SJSA1 (cell line): ENCODE measurements at regions not wholly inside any gene's neighbourhood (a gene's known extent, or its start where the extent isn't known, plus 50 kb on each side); places are given as distances from the start of the nearest gene placed in this dataset.

Experiments
- DNase-seq, 2 experiments: peaks; one replicate each; pipeline ENCODE4 v3.0.0-alpha.2; 2015 to 2020; ENCODE audit warnings: low spot score in 2 of 2, low read depth in 1 of 2
- H3K27ac ChIP-seq: fragments of 250-450 bp; sonication (Bioruptor Pico); 2 replicates; pipeline ENCODE4 v1.5.1; 2020; ENCODE audit warnings: mild to moderate bottlenecking, moderate library complexity
- H3K27me3 ChIP-seq: fragments of 250-450 bp; sonication (Bioruptor Pico); replicated peaks from 2 replicates; pipeline ENCODE4 v1.5.1; 2020; ENCODE audit warnings: mild to moderate bottlenecking, moderate library complexity
- H3K36me3 ChIP-seq: fragments of 250-450 bp; sonication (Bioruptor Pico); 2 replicates; pipeline ENCODE4 v1.5.1; 2020; ENCODE audit warnings: mild to moderate bottlenecking
- H3K4me1 ChIP-seq: fragments of 250-450 bp; sonication (Bioruptor Pico); replicated peaks from 2 replicates; pipeline ENCODE4 v1.6.1; 2021; ENCODE audit warnings: mild to moderate bottlenecking
- H3K4me3 ChIP-seq: fragments of 250-450 bp; sonication (Bioruptor Pico); 2 replicates; pipeline ENCODE4 v1.5.1; 2020; ENCODE audit warnings: mild to moderate bottlenecking
- H3K9me3 ChIP-seq: fragments of 250-450 bp; sonication (Bioruptor Pico); replicated peaks from 2 replicates; pipeline ENCODE4 v1.5.1; 2020; ENCODE audit warnings: mild to moderate bottlenecking

DNA sequence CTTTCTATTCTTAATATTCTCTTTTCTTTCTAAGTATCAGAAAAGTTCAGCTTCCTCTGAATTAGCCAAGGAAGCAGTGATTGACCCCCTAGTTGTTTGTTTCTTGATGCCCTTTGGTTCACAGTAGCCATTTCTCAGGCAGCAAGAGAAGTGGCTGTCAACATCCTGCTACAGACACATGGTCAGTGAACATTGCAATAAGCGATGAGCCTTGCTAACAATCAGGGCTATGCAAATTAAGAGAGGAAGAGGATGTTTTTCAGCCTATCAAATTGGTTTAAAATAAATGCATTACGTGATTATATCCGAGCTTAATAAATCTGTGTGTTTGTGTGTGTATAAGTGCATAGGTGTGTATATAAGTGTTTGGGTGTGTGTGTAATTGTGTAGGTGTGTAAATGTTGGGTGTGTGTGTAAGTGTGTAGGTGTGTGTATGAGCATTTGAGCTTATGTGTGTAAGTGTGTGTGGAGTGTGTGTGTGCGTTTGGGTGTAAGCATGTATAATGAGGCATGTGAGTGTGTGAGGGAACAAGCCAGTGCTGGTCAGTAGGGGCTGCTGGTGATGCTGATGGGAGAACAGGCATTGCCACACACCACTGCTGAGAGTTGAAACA, 78.1 kb upstream of the XCR1 start:
- H3K4me1 ChIP-seq = peaks cover 30% of the 10 kb centered on the region
- DNase-seq = no peak
- H3K27ac ChIP-seq = no peak overlapping the region
- H3K9me3 ChIP-seq = no peaks in the 10 kb centered on the region
- no peaks in the 10 kb centered on the region for H3K36me3 ChIP-seq
- no peak overlapping the region for H3K4me3 ChIP-seq
- H3K27me3 ChIP-seq = no peaks in the 10 kb centered on the region

DNA sequence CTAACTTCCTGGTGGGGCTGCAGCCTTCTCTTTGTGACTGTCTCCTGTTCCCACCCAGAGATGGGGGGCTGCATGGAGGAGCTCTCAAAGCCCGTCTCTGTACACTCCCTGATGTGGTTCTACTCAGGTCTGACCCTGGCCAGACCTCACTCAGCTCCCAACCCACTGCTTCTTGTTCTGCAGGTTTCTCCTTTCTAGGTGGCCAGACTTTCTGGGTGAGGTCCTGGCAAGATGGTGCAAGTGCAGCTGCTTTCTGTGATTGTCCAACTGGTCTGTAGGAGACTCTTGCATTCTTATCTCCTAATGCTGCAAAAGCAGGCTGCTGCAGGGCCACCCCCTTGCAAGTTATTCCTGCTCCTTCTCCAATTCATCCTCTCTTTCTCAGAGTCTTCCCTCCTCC, 77.4 kb upstream of the XCR1 start:
- DNase-seq = no peak
- Histone ChIP-seq H3K36me3 (no peaks in the 10 kb centered on the region), H3K27me3 (no peaks in the 10 kb centered on the region), H3K4me1 (peaks cover 23% of the 10 kb centered on the region), H3K27ac (no peak overlapping the region), H3K9me3 (no peaks in the 10 kb centered on the region), H3K4me3 (no peak overlapping the region)

DNA sequence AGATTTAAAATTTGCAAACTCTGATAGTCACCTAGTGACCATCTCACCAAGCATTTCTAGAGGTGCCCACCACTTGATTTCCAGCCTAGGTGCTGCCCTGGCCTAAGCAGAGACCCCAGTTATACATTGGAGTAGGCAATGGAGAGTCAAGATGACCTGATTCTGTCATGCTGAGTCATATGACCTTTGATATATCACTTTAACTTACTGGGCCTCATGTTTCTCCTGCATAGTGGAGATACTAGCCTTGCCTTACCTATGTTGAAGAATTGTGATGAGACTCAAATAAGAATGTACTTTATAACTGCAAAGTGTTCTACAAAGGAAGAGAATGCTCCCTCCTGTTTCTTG, 75.5 kb upstream of the XCR1 start:
- no peak for DNase-seq
- Histone ChIP-seq H3K9me3 (no peaks in the 10 kb centered on the region), H3K27me3 (no peaks in the 10 kb centered on the region), H3K36me3 (no peaks in the 10 kb centered on the region), H3K4me3 (no peak overlapping the region), H3K27ac (no peak overlapping the region), H3K4me1 (peaks cover 3% of the 10 kb centered on the region)

DNA sequence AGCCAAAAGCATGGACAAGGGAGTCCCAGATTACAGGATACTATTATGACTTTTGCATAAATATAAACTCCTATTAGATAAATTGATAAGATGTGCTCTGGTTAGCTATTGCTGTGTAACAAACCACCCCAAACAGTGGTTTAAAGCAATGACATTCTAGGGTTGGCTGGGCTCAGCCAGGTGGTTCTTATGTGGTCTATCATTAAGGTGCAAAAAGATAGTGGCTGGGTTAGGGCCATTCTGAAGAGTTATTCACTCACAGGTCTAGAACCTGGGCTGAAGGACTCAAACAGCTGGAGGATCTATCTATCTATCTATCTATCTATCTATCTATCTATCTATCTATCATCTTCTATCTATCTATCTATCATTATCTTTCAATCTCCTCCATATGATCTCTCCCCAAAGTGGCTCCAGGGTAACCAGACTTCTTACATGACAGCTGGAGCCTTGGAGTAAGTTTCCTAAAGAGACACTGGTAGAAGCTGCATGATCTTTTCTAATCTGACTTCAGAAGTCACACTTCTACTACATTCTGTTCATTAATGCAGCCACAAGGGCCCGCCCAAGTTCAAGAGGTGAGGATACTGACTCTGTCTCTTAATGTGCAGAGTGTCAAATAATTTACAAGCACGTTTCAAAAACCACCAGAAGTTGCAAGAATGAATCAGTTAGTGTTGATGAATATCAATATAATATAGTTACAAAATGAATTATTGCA, 74.9 kb upstream of the XCR1 start:
- no peak for DNase-seq
- H3K9me3 ChIP-seq = no peaks in the 10 kb centered on the region
- H3K4me3 ChIP-seq = no peak overlapping the region
- H3K27me3 ChIP-seq = no peaks in the 10 kb centered on the region
- H3K36me3 ChIP-seq = no peaks in the 10 kb centered on the region
- H3K27ac ChIP-seq = no peak overlapping the region
- H3K4me1 ChIP-seq = no peaks in the 10 kb centered on the region

DNA sequence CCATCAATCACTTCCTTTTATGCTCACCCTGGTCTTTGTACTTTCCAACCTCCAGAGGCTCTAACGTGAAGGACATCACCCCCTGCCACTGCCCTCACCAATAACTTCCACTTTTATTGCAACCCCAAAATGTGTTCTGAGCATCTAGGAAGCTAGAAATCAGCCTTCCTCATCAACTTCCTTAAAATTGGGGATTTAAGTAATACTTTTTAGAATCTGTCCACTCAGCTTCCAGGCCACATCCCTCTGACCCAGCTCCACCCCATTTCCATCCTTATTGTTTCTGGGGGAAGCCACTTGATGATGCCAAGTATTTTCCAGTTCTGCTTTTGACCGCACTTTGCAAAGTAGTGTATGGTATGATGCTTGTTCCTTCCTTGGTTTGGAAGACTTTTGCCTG, 73.5 kb upstream of the XCR1 start:
- H3K27me3 ChIP-seq = no peaks in the 10 kb centered on the region
- H3K27ac ChIP-seq = no peak overlapping the region
- no peaks in the 10 kb centered on the region for H3K4me1 ChIP-seq
- no peak for DNase-seq
- H3K9me3 ChIP-seq = no peaks in the 10 kb centered on the region
- H3K36me3 ChIP-seq = no peaks in the 10 kb centered on the region
- H3K4me3 ChIP-seq = no peak overlapping the region

DNA sequence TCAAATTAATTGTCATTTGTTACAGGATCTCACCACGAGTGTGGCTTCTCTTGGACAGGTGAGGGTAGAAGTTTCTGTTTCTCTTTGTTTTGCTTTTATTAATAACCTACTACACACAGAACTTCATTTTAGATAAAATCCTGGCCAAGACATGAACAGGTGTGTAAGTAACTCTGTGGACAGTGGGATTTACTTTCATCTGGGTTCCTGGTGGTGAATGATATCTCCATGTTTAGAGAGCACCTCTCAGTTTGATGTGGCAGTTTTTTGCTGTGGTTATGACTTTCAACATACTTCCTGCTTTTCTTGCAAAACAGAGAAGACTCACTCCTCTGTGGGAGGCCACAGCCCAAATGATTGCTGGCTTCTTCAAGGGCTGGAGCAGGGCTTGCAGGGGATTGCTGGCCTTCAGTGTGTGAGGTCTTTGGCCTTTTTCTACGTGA, 71.1 kb upstream of the XCR1 start:
- Histone ChIP-seq H3K9me3 (no peaks in the 10 kb centered on the region), H3K27ac (no peak overlapping the region), H3K4me1 (no peaks in the 10 kb centered on the region), H3K36me3 (no peaks in the 10 kb centered on the region), H3K27me3 (no peaks in the 10 kb centered on the region), H3K4me3 (no peak overlapping the region)
- no peak for DNase-seq

DNA sequence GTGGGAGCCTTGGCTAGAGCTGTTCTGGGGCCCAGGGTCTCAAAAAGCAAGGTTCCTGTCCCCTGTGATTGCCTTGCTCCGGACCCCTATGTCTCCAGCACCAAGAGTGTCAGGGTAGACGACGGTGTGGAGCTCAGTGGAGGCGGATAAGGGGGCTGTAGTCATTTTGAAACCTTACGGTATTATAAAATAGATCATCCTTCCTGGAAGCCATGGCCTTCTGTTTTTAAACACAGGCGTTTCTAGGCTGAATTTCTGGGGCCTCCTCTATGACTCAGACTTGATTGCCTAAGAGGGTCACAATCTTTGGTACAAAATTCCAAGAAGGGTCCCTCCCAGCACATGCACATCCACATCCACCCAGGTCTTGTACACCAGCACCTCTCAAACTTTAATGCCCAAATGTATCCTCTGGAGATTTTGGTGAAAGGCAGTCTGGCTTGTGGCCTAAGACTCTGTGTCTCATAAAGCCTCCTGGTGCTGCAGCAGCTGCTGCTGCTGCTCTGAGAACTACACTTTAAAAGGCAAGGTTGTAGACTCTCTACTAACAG, 70.5 kb upstream of the XCR1 start:
- DNase-seq = no peak
- Histone ChIP-seq H3K27ac (no peak overlapping the region), H3K36me3 (no peaks in the 10 kb centered on the region), H3K9me3 (no peaks in the 10 kb centered on the region), H3K4me3 (no peak overlapping the region), H3K27me3 (no peaks in the 10 kb centered on the region), H3K4me1 (no peaks in the 10 kb centered on the region)

DNA sequence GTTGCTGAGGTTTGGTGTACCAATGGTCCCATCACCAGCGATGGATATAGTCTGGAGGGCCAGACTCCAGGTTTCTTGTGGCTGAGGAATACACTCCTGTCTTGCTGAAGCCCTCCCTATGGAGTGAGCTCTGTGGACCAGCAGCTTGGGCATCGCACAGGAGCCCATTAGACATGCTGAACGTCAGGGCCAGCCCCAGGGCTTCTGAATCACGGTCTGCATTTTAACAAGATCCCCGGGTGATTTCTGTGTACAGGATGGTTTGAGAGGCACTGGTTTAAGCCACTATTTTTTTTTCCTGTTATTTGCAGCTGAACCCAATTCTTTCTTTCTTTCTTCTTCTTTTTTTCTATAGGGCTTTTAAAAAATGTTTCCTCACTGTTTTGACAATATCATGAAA, 69.5 kb upstream of the XCR1 start:
- no peaks in the 10 kb centered on the region for H3K9me3 ChIP-seq
- H3K4me1 ChIP-seq = no peaks in the 10 kb centered on the region
- no peak for DNase-seq
- H3K27ac ChIP-seq = no peak overlapping the region
- no peaks in the 10 kb centered on the region for H3K36me3 ChIP-seq
- H3K27me3 ChIP-seq = no peaks in the 10 kb centered on the region
- no peak overlapping the region for H3K4me3 ChIP-seq

DNA sequence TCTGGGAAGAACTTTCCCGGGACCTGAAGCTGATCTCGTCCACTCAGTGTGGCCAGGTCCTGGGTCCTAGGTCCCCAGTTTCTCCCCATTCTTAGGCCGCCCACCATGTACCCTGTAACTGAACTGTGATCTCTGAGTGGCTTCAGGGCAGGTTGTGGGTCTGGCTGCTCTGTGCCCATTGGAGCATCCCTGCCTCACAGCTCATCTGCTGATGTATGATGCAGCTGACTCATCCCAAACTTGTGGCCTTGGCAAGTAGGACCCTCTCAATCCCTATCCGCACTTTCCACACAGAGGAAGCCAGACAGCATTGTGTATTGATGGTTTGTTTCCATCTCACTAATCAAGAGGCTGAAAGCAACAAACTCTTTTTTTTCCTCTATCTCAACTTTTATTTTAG, 69.1 kb upstream of the XCR1 start:
- no peak for DNase-seq
- Histone ChIP-seq H3K27ac (no peak overlapping the region), H3K27me3 (no peaks in the 10 kb centered on the region), H3K36me3 (no peaks in the 10 kb centered on the region), H3K4me1 (no peaks in the 10 kb centered on the region), H3K4me3 (no peak overlapping the region), H3K9me3 (no peaks in the 10 kb centered on the region)

DNA sequence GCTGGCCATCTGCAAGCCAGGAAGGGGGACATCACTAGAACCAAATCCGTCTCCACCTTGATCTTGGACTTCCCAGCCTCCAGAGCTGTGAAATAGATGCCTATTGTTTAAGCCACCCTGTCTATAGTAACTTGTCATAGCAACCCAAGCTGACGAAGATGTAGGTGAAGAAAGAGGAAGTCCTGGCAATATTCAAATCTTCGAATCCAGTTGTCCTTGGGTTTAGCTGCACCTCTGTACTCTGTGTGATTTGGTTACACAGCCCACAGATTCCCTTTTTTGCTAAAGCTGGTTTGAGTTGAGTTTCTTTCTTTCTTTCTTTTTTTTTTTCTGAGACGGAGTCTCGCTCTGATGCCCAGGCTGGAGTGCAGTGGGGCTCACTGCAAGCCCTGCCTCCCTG, 68.0 kb upstream of the XCR1 start:
- H3K4me3 ChIP-seq = no peak overlapping the region
- no peaks in the 10 kb centered on the region for H3K27me3 ChIP-seq
- no peak overlapping the region for H3K27ac ChIP-seq
- H3K4me1 ChIP-seq = no peaks in the 10 kb centered on the region
- H3K9me3 ChIP-seq = no peaks in the 10 kb centered on the region
- no peaks in the 10 kb centered on the region for H3K36me3 ChIP-seq
- no peak for DNase-seq

DNA sequence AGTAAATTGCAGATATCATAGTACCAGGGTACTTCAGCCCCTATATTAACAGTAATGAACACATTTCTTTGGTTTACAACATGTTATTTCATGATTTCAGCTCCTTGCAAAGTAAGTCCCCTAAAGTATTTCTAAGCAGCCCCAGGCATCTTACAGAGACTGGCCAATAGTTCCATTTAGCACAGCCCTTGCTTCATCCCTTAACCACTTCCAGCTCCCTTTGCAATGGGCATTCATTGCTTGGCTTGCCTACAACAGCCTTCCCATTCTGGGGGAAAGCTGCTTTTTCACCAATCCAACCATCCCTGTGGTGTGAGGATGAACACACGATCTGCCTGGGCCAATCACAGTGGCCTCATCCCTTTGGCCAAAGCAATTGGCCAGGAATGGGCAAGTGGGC, 67.2 kb upstream of the XCR1 start:
- no peaks in the 10 kb centered on the region for H3K27me3 ChIP-seq
- no peak overlapping the region for H3K27ac ChIP-seq
- H3K36me3 ChIP-seq = no peaks in the 10 kb centered on the region
- H3K4me1 ChIP-seq = peaks cover 3% of the 10 kb centered on the region
- H3K4me3 ChIP-seq = no peak overlapping the region
- H3K9me3 ChIP-seq = no peaks in the 10 kb centered on the region
- DNase-seq = no peak

DNA sequence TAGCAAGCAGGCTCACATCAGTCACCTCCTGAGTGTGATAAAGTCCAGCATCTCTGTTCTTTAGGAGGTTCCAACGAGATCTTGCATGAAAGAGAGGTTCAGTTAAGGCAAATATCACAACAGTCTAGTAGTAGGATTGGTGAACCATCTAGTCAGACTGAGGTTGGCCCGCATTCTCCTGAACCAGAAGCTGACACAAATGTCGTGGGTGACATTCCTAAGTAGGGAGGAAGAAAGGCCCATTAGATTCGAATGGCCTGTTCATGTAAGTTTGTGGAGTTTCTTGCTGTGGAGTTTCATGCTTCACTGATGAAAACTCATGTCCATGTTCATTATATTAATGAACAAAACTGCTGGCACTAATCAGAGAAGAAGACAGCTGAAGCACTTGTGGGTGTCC, 66.7 kb upstream of the XCR1 start:
- no peaks in the 10 kb centered on the region for H3K27me3 ChIP-seq
- H3K36me3 ChIP-seq = no peaks in the 10 kb centered on the region

DNA sequence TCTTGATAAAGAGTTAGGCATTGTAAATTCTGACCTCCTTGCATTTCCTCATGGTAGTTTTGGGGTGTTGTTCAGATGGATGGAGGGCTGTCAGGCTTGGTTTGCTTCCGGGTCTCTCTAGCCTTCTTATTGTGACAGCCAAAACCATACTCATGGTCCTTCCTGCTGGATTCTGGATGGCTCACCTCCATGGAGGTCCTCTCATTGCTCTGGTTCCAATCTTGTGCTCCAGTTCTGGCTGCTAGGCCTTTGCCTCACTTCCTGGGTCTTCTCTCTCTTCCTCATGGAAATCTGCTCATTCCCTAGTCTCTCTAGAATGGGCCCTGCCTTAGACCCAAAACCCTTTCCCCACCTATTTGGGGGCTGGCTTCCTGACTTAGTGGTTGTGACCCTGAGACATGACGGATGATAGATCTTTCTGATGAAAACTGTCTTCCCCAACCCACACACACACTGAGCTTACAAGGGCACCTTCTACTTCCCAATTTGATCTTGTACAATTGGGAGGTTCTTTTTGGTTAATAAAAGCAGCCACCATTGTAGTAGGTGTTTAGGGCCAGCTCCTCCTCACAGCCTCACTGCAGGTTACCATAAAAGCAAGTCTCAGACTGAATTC, 66.2 kb upstream of the XCR1 start:
- Histone ChIP-seq H3K27me3 (no peaks in the 10 kb centered on the region), H3K36me3 (no peaks in the 10 kb centered on the region), H3K4me3 (no peak overlapping the region), H3K4me1 (peaks cover 9% of the 10 kb centered on the region), H3K9me3 (no peaks in the 10 kb centered on the region), H3K27ac (no peak overlapping the region)
- no peak for DNase-seq

More for the DNA sequence above, 66.7 kb upstream of the XCR1 start:
- Histone ChIP-seq H3K4me1 (peaks cover 8% of the 10 kb centered on the region), H3K27ac (no peak overlapping the region), H3K9me3 (no peaks in the 10 kb centered on the region), H3K4me3 (no peak overlapping the region)
- no peak for DNase-seq

DNA sequence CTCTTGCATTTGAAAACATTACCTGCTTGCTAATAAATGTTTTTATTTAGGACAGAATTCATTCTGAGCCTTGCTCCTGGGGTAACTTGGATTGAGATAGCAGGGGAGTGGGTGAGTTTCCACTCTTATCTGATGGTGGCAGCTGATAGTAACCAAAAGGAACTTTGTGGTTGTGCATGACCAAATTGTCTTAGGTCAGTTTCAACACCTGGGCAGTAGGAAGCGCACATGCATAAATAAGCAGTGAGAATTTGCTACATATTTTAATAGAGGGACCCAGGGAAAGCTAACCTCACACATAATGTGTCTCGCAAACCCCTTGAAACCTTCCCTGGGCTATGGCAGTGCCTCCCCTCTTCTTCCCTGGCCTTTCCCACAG, 65.4 kb upstream of the XCR1 start:
- no peak overlapping the region for H3K27ac ChIP-seq
- H3K4me3 ChIP-seq = no peak overlapping the region
- H3K27me3 ChIP-seq = no peaks in the 10 kb centered on the region
- no peaks in the 10 kb centered on the region for H3K36me3 ChIP-seq
- peaks cover 9% of the 10 kb centered on the region for H3K4me1 ChIP-seq
- no peak for DNase-seq
- H3K9me3 ChIP-seq = no peaks in the 10 kb centered on the region
